Duodenal mucosa (tissue), 2 donors: ENCODE measurements at regions not wholly inside any gene's neighbourhood (a gene's known extent, or its start where the extent isn't known, plus 50 kb on each side); places are given as distances from the start of the nearest gene placed in this dataset.
"Not testable (repeated sequence)": the region's sequence is repeated elsewhere in the genome, so short reads cannot be mapped to it uniquely, and the experiment has no call there.

Experiments used
- H3K27ac ChIP-seq: one replicate; pipeline ENCODE4 v1.7.0; 2013; ENCODE audit warnings: low read depth, low read length
- H3K27me3 ChIP-seq, 2 donors: one replicate each; pipeline ENCODE4 v1.7.0; 2013; ENCODE audit warnings: low read length in 2 of 2, control low read depth in 1 of 2; ENCODE audit not compliant: insufficient read depth in 2 of 2, control insufficient read depth in 1 of 2
- H3K36me3 ChIP-seq, 2 donors: one replicate each; pipeline ENCODE4 v1.7.0; 2013; ENCODE audit warnings: low read length in 2 of 2, control low read depth in 1 of 2; ENCODE audit not compliant: insufficient read depth in 2 of 2, control insufficient read depth in 1 of 2
- H3K4me1 ChIP-seq, 2 donors: one replicate each; pipeline ENCODE4 v1.7.0; 2013; ENCODE audit warnings: low read length in 2 of 2, control low read depth in 1 of 2; ENCODE audit not compliant: insufficient read depth in 2 of 2, control insufficient read depth in 1 of 2
- H3K4me3 ChIP-seq, 2 donors: one replicate each; pipeline ENCODE4 v1.7.0; 2013; ENCODE audit warnings: low read length in 2 of 2, low read depth in 1 of 2
- H3K9ac ChIP-seq, 2 donors: one replicate each; pipeline ENCODE4 v1.7.0; 2013; ENCODE audit warnings: low read length in 2 of 2, low read depth in 1 of 2
- H3K9me3 ChIP-seq, 2 donors: one replicate each; pipeline ENCODE4 v1.7.0; 2013; ENCODE audit warnings: low read length in 2 of 2, control low read depth in 1 of 2; ENCODE audit not compliant: control insufficient read depth in 1 of 2

DNA sequence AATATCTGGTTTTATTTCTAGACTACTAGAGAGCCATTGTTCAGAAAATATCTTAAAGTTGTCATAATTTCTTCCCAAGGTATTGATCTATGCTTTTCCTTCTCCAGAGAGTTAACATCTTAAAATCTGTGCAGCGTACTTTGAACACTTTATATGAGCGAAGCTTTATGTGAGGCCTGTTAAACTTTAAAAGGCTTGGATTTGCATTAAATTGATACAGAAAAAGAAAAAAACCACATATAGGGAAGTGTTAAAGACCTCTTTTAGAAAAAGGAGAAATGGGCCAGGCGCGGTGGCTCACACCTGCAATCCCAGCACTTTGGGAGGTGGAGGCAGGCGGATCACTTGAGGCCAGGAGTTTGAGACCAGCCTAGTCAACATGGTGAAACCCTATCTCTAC lies 59.2 kb upstream of the MORC3 start:
- Histone ChIP-seq H3K4me3 (peak overlapping the region; percentile 63 to 91), H3K4me1 (no peaks in the 10 kb centered on the region), H3K27me3 (no peaks in the 10 kb centered on the region), H3K9me3 (no peaks in the 10 kb centered on the region), H3K27ac (no peak overlapping the region), H3K36me3 (peaks cover 15 to 49% of the 10 kb centered on the region in 2 donors), H3K9ac (peak overlapping the region in 1 of 2 donors; percentile 70)

GRCh38 chr21:36261459-36261858 lies 58.5 kb upstream of the MORC3 start:
- no peaks in the 10 kb centered on the region for H3K27me3 ChIP-seq
- H3K27ac ChIP-seq: no peak overlapping the region
- no peaks in the 10 kb centered on the region for H3K4me1 ChIP-seq
- no peak overlapping the region for H3K9ac ChIP-seq
- H3K4me3 ChIP-seq: no peak overlapping the region
- H3K9me3 ChIP-seq: no peaks in the 10 kb centered on the region
- H3K36me3 ChIP-seq: peaks cover 15 to 48% of the 10 kb centered on the region in 2 donors

DNA sequence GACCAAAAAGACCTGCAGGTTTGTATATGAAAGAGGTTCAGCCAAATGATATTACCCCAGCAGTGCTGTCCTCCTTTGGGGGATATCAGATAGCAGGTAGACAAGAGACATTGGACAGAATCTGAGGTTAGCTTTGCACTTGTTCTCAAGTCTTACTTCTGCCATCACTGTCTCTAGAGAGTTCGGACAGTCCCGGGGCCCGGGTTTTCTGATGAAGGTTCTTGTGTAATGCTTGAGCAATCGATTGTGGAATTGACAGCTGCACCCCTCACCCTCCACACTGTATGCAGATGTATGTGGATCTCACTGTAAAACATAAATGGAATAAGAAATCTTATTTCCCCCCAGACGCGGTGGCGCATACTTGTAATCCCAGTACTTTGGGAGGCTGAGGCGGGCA lies 56.2 kb upstream of the MORC3 start:
- Histone ChIP-seq H3K27me3 (no peaks in the 10 kb centered on the region), H3K27ac (no peak overlapping the region), H3K36me3 (peaks cover 15 to 46% of the 10 kb centered on the region in 2 donors), H3K4me1 (no peaks in the 10 kb centered on the region), H3K9me3 (peaks cover 0 to 5% of the 10 kb centered on the region in 2 donors), H3K9ac (no peak overlapping the region), H3K4me3 (no peak overlapping the region)

DNA sequence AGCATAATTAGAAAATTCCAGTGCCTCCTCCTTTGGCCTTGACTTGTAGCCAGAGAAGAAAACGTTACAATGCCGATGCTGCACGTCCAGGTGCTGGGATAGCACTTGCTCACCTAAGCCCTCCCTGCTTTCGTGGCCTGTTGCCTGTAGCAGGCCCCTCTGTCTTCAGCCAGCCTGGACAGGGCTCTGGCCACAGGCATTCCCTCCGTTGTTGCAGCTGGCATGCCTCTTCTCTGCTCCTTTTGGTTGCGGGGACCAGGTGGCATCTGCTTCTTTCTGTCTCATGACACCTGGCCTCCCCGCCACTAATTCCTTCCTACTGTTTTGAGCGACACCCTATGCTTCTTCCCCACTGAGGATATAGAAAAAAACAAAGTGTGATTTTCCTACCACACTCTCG lies 54.6 kb upstream of the MORC3 start:
- H3K4me1 ChIP-seq: no peaks in the 10 kb centered on the region
- H3K9me3 ChIP-seq: peaks cover 0 to 5% of the 10 kb centered on the region in 2 donors
- H3K4me3 ChIP-seq: no peak overlapping the region
- no peaks in the 10 kb centered on the region for H3K27me3 ChIP-seq
- peaks cover 15 to 49% of the 10 kb centered on the region in 2 donors for H3K36me3 ChIP-seq
- no peak overlapping the region for H3K9ac ChIP-seq
- no peak overlapping the region for H3K27ac ChIP-seq

DNA sequence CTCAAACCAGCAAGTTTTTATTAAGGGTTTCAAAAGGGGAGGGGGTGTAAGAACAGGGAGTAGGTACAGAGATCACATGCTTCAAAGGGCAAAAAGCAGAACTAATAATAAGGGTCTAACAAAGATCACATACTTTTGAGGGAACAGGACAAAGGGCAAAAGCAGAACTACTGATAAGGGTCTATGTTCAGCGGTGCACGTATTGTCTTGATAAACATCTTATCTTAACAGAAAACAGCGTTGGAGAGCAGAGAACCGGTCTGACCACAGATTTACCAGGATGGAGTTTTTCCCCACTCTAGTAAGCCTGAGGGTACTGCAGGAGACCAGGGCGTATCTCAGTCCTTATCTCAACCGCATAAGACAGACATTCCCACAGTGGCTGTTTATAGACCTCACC lies 52.2 kb upstream of the MORC3 start:
- H3K4me3 ChIP-seq, H3K9me3 ChIP-seq, H3K9ac ChIP-seq, H3K27me3 ChIP-seq, H3K4me1 ChIP-seq, H3K27ac ChIP-seq: not testable (repeated sequence)
- peaks cover 15 to 49% of the 10 kb centered on the region in 2 donors for H3K36me3 ChIP-seq

DNA sequence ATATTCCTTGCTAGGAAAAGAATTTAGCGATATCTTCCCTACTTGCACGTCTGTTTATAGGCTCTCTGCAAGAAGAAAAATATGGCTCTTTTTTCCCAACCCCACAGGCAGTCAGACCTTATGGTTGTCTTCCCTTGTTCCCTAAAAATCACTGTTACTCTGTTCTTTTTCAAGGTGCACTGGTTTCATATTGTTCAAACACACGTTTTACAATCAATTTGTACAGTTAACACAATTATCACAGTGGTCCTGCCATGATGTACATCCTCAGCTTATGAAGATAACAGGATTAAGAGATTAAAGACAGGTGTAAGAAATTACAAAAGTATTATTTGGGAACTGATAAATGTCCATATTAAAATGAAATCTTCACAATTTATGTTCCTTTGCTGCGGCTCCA lies 51.7 kb upstream of the MORC3 start:
- H3K27ac ChIP-seq, H3K9me3 ChIP-seq, H3K9ac ChIP-seq, H3K27me3 ChIP-seq, H3K4me3 ChIP-seq, H3K4me1 ChIP-seq: not testable (repeated sequence)
- H3K36me3 ChIP-seq: peaks cover 14 to 49% of the 10 kb centered on the region in 2 donors
